ENCODE measurements at regions not wholly inside any gene's neighbourhood (a gene's known extent, or its start where the extent isn't known, plus 50 kb on each side); places are given as distances from the start of the nearest gene placed in this dataset.
"Not testable (repeated sequence)": the region's sequence is repeated elsewhere in the genome, so short reads cannot be mapped to it uniquely, and the experiment has no call there.

DNA sequence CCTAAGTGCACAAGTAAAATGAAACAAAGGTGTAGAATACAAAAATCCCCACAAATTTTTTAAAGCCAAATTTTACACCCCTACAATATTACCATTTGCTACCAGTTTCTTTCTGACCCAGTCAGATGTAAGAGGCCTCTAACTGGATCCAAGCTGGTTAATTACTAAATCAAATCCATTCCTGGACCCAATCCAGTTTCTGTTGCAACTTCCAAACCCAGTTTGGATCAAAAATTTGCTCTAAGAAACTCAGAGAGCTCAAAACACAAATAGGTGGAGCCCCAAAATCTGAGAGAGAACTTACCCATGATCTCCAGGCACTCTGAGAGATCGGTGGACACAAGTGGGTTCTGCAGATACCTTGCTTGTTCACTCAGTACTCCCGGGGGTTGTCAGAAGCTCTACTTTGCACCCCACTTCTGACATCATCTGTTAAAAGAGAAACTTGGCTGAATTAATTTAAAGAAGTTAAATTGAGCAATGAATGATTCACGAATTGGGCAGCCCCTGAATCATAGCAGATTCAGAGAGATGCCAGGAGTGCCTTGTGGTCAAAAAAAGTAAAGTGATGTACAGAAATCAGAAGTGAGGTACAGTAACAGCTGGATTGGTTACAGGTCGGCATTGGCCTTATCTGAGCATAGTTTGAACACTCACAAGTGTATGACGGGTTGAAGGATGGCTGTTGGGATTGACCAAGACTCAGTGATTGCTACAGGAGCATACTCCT is 448.0 kb downstream of the KCNT2 start:
- no peak for DNase-seq

- DNase-seq, result no peak
Observed at GRCh38 chr1:196155586-196155985, 452.7 kb downstream of the KCNT2 start.

DNA sequence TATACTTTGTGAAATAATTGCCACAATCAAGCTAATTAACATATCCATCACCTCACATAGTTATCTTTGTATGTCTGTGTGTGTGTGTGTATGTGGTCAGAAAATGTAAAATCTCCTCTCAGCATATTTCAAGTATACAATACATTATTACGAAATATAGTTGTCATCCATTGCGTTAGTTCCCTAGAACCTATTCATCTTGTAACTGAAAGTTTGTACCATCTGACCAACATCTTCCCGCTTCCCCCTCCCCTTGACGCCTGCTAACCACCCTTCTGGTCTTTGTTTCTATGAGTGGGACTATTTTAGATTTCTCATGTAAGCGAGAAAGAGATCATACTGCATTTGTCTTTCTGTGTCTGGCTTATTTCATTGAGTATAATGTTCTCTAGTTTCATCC is 455.3 kb downstream of the KCNT2 start:
- no peak for DNase-seq

DNA sequence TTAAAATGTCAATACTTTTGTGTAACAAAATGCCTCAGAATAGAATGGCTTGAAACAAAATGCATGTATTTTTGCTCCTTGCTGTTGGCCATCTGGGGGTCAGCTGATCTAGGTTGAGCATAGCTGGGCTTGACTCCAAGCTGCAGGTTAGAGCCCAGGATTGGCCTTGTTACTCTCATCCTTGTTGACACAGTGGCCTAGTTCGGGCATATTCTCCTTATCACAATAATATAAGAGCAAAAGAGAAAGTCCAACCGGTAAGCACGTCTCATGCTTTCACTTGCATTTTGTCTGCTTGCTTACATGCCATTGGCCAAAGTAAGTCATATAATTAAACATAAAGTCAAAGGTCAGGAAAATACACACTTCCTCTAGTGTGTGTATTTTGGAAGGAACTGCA is 456.2 kb downstream of the KCNT2 start:
- no peak for DNase-seq

DNA sequence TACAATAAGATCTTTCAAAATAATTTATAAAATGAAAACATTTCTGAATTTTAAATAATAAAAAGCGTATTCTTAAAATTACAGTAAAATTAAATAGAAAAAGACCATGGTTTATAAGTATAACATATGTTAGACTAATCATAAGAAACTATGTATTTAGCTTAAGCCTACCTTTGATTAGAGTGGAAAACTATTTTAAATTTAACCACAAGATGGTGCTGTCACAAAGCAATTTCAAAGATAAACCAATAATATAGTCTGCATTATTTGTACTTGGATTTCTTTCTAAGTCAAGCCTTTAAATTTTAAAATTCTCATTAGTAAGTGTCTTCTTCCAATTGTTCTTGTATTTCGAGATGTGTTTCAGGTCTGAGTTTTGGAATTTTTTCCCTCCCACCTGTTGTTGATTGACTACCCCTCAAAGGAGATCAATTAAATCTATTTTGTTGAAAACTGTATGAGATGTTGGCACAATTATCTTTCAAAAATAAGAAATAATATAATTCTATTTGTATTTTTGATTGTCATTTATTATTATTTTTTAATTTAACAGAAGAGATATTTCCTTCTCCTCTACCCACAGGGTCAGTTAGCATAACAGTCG is 459.8 kb downstream of the KCNT2 start:
- no peak for DNase-seq

DNA sequence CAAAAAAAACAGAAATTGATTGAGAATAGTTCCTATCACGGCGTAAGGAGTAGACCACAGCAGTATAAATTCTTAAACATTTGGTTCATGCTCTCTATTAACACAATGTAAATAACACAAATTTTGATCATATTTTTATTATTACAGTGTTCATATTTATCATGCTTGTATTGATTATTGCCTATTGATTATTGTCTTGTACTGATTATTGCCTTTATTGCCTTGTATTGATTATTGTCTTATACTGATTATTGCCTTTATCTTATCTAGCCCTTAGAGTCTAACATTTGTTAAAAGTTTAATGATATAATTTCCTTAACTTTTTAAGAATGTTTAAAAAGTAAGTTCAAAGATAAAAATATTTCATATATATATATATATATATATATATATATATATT is 460.7 kb downstream of the KCNT2 start:
- DNase-seq, result no peak

DNA sequence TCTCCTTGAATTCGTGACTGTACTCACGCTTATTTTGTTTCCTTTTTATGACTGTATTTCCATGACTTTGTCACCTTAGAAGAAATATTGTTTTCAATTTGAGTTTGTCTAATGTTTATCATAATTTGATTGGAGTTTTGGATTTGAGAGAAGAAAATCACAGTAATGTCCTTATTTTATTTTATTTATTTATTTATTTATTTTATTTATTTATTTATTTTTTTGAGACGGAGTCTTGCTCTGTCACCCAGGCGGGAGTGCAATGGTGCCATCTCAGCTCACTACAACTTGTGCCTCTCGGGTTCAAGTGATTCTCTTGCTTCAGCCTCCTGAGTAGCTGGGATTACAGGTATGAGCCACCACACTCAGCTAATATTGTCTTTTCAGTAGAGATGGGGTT is 463.1 kb downstream of the KCNT2 start:
- DNase-seq, result not testable (repeated sequence)

DNA sequence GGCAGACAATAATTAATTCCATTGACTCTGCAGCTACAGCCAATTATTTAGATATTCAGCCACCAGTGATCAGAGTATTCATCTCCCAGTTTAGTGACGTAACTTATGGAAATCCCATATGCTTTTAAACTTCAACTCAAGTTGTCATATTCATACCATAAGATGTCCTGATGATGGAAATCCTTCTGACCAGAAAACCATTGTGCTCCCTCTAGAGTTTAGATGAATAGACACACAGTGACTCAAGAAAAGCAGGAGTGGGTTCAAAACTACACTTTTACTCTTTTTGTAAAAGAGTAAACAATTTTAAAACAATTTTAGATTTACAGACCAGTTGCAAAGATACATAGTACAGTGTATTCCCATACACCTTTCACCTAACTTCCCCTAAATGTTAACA is 463.7 kb downstream of the KCNT2 start:
- DNase-seq, result no peak

- DNase-seq, result no peak
Observed at GRCh38 chr1:196143602-196144342, 464.5 kb downstream of the KCNT2 start.

- DNase-seq, result no peak
Observed at GRCh38 chr1:196142111-196142640, 466.1 kb downstream of the KCNT2 start.

DNA sequence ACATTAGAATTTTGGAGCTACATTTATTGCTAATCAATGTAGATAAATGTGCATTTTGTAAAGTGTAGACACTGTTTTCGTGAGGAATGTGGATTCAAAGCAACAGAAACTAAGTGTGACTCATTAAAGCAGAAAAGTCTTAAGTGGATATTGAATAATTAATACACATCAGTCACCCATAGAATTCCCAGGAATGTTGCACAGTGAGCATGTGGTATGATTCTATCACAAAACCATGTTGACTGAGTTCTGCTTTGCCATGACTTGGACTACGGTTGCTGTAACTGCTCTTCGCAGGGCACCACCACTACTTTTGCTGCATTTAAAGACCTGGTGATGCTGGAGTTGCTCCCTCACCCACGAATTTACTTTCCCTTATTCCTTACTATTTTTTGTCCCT is 471.8 kb downstream of the KCNT2 start:
- no peak for DNase-seq

DNA sequence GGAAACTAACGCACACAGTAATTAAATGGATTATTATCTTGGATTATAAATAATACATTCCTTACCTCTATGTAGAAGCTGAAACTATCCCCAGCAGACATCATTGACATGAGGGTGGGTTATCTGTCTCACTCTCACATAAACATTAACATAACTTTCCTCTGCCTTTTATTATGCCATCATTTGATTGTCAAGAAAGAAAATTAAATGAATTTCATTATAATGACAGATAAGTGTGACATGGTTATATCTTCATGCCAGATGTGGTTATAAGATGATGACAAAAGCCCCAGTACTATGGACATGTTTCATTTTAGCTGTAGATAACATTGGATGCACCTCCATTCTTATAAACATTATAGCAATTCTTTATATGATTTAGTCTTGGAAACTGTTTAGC is 476.5 kb downstream of the KCNT2 start:
- no peak for DNase-seq

GRCh38 chr1:196128835-196129234 is 479.4 kb downstream of the KCNT2 start:
- no peak for DNase-seq

GRCh38 chr1:196121181-196121580 is 487.1 kb downstream of the KCNT2 start:
- no peak for DNase-seq

GRCh38 chr1:196115646-196116045 is 492.6 kb downstream of the KCNT2 start:
- DNase-seq, result no peak

- no peak for DNase-seq
Observed at GRCh38 chr1:196114193-196114592, 494.0 kb downstream of the KCNT2 start.

GRCh38 chr1:196108990-196109389 is 499.2 kb downstream of the KCNT2 start:
- DNase-seq, result not testable (repeated sequence)

GRCh38 chr1:196105901-196106300 is 502.3 kb downstream of the KCNT2 start:
- DNase-seq, result no peak

- no peak for DNase-seq
Observed at GRCh38 chr1:196102826-196103225, 505.4 kb downstream of the KCNT2 start.

- no peak for DNase-seq
Observed at GRCh38 chr1:196098000-196098399, 510.2 kb downstream of the KCNT2 start.

DNA sequence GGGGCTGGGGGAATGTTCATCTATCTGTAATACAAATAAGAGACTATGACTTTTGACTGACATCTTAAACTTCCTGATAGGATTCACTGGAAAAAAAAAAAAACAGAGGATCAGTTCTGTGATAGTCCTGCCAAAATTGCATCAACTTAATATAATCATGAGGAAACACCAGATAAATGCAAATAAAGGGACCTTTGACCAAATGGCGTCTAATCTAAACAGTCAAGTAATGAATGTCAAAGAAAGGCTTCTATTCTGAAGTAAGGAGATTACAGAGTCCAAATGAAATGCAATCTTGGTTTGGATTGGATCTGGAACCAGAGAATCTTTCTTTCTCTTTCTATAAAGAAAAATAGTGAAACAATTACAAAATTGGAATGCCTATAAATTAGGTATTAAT is 513.4 kb downstream of the KCNT2 start:
- no peak for DNase-seq

GRCh38 chr1:196091397-196092135 is 516.7 kb downstream of the KCNT2 start:
- DNase-seq, result no peak

- no peak for DNase-seq
Observed at GRCh38 chr1:196090226-196090625, 518.0 kb downstream of the KCNT2 start.
